IMR-90 (cell line): ENCODE measurements at regions not wholly inside any gene's neighbourhood (a gene's known extent, or its start where the extent isn't known, plus 50 kb on each side); places are given as distances from the start of the nearest gene placed in this dataset.

Source experiments
- ATAC-seq: fragments of 200-7000 bp; cut with Tn5 transposase; 2 replicates; pipeline ENCODE4 v1.9.1; 2020; ENCODE audit warnings: low read depth, mild to moderate bottlenecking, moderate library complexity
- BruUV-seq: library from RNA; stranded (reverse); fragments of 400-500 nt; replicated peaks from 2 replicates; lab custom pipeline; 2021; lab: Mats Ljungman, UMichigan
- CTCF ChIA-PET: fragments of 300-600 bp; formaldehyde crosslinking; extraction: SDS; loops from one replicate; lab custom pipeline; 2021; ENCODE audit warnings: antibody characterized with exemption; lab: Yijun Ruan, JAX
- POLR2A ChIA-PET: fragments of 300-600 bp; sonication (Branson Sonifier 250); formaldehyde crosslinking; loops from one replicate; lab custom pipeline; 2022; ENCODE audit warnings: antibody characterized with exemption; ENCODE audit not compliant: unreplicated experiment; lab: Charles Lee
- DNase-seq: peaks from one replicate; pipeline ENCODE4 v3.0.0; 2013
- H2AFZ ChIP-seq: replicated peaks from 2 replicates; pipeline ENCODE3; 2013; ENCODE audit warnings: low read length, mild to moderate bottlenecking; ENCODE audit not compliant: poor library complexity
- H2AK5ac ChIP-seq: 2 replicates; pipeline ENCODE4 v1.6.1; 2013; ENCODE audit warnings: low read depth, low read length, inconsistent platforms
- H2AK9ac ChIP-seq: replicated peaks from 2 replicates; pipeline ENCODE3; 2013; ENCODE audit warnings: mild to moderate bottlenecking, low read depth, low read length, moderate library complexity; ENCODE audit not compliant: poor library complexity
- H2BK120ac ChIP-seq: 2 replicates; pipeline ENCODE4 v1.6.1; 2013; ENCODE audit warnings: low read depth, low read length, inconsistent platforms
- H2BK15ac ChIP-seq: 3 replicates; pipeline ENCODE4 v1.6.1; 2013; ENCODE audit warnings: low read depth, low read length, inconsistent platforms
- H2BK20ac ChIP-seq: 2 replicates; pipeline ENCODE4 v1.6.1; 2013; ENCODE audit warnings: low read depth, mild to moderate bottlenecking, inconsistent platforms, low read length, moderate library complexity
- H2BK5ac ChIP-seq: 2 replicates; pipeline ENCODE4 v1.6.1; 2013; ENCODE audit warnings: mild to moderate bottlenecking, low read depth, low read length, inconsistent platforms; ENCODE audit not compliant: poor library complexity, severe bottlenecking
- H3K14ac ChIP-seq: replicated peaks from 2 replicates; pipeline ENCODE4 v1.6.1; 2013; ENCODE audit warnings: low read depth, low read length, inconsistent platforms
- H3K18ac ChIP-seq: 2 replicates; pipeline ENCODE4 v1.6.1; 2013; ENCODE audit warnings: low read depth, low read length, control low read depth
- H3K23ac ChIP-seq: 2 replicates; pipeline ENCODE4 v1.6.1; 2013; ENCODE audit warnings: low read depth, low read length, inconsistent platforms
- H3K27ac ChIP-seq: 2 replicates; pipeline ENCODE4 v1.5.1; 2013; ENCODE audit warnings: mild to moderate bottlenecking, control low read depth, low read length; ENCODE audit not compliant: insufficient read depth
- H3K27me3 ChIP-seq: 2 replicates; pipeline ENCODE4 v1.6.1; 2013; ENCODE audit warnings: low read length; ENCODE audit not compliant: control insufficient read depth, insufficient read depth
- H3K36me3 ChIP-seq: 2 replicates; pipeline ENCODE4 v1.6.1; 2013; ENCODE audit warnings: low read length, mixed read lengths; ENCODE audit not compliant: control insufficient read depth, insufficient read depth
- H3K4ac ChIP-seq: 2 replicates; pipeline ENCODE4 v1.6.1; 2013; ENCODE audit warnings: low read depth, low read length, inconsistent platforms
- H3K4me1 ChIP-seq: 2 replicates; pipeline ENCODE4 v1.6.1; 2013; ENCODE audit warnings: low read length, mixed read lengths; ENCODE audit not compliant: control insufficient read depth, insufficient read depth
- H3K4me2 ChIP-seq: 2 replicates; pipeline ENCODE4 v1.6.1; 2013; ENCODE audit warnings: low read depth, mild to moderate bottlenecking, control low read depth, low read length, moderate library complexity
- H3K4me3 ChIP-seq: 2 replicates; pipeline ENCODE4 v1.5.1; 2013; ENCODE audit warnings: low read depth, mild to moderate bottlenecking, control low read depth, low read length, moderate library complexity; ENCODE audit not compliant: insufficient read depth
- H3K56ac ChIP-seq: 2 replicates; pipeline ENCODE4 v1.6.1; 2013; ENCODE audit warnings: low read length, inconsistent platforms; ENCODE audit not compliant: insufficient read depth; ENCODE audit errors: extremely low read depth
- H3K79me1 ChIP-seq, 2 experiments: 2 replicates each; pipeline ENCODE4 v1.6.1; 2013; ENCODE audit warnings: low read length in 2 of 2, inconsistent platforms in 1 of 2, low read depth in 1 of 2
- H3K9ac ChIP-seq: 2 replicates; pipeline ENCODE4 v1.6.1; 2013; ENCODE audit warnings: low read depth, low read length, control low read depth
- H3K9me1 ChIP-seq: 2 replicates; pipeline ENCODE4 v1.6.1; 2013; ENCODE audit warnings: low read length, inconsistent platforms; ENCODE audit not compliant: insufficient read depth
- H3K9me3 ChIP-seq: 2 replicates; pipeline ENCODE4 v1.6.1; 2013; ENCODE audit warnings: low read length; ENCODE audit not compliant: control insufficient read depth, insufficient read depth
- H4K20me1 ChIP-seq: 2 replicates; pipeline ENCODE4 v1.6.1; 2013; ENCODE audit warnings: low read length, inconsistent platforms; ENCODE audit not compliant: insufficient read depth
- H4K5ac ChIP-seq: 2 replicates; pipeline ENCODE4 v1.6.1; 2013; ENCODE audit warnings: mild to moderate bottlenecking, low read depth, low read length, control low read depth
- H4K8ac ChIP-seq, 2 experiments: 2 replicates each; pipeline ENCODE4 v1.6.1; 2013; ENCODE audit warnings: low read depth in 2 of 2, low read length in 2 of 2, control low read depth in 1 of 2, inconsistent platforms in 1 of 2
- H4K91ac ChIP-seq: 2 replicates; pipeline ENCODE4 v1.6.1; 2013; ENCODE audit warnings: low read depth, low read length, inconsistent platforms; ENCODE audit not compliant: insufficient read depth
- CEBPB ChIP-seq: IDR thresholded peaks from 2 replicates; pipeline ENCODE4 v1.6.1; 2012; ENCODE audit warnings: low read depth, low read length, improper control_type of control experiment
- CHD1 ChIP-seq: IDR thresholded peaks from 2 replicates; pipeline ENCODE4 v1.6.1; 2012; ENCODE audit warnings: low read depth, low read length, improper control_type of control experiment
- FOS ChIP-seq: fragments of 150-350 bp; IDR thresholded peaks from 2 replicates; pipeline ENCODE4 v1.6.1; 2016; ENCODE audit warnings: low read depth, low read length
- MAFK ChIP-seq: IDR thresholded peaks from 2 replicates; pipeline ENCODE4 v1.6.1; 2012; ENCODE audit warnings: low read depth, low read length, improper control_type of control experiment
- MXI1 ChIP-seq: IDR thresholded peaks from 2 replicates; pipeline ENCODE4 v1.6.1; 2012; ENCODE audit warnings: low read depth, mild to moderate bottlenecking, low read length, moderate library complexity, borderline replicate concordance
- NFE2L2 ChIP-seq: fragments of 150-350 bp; IDR thresholded peaks from 2 replicates; pipeline ENCODE4 v1.6.1; 2016; ENCODE audit warnings: low read depth, mild to moderate bottlenecking, low read length
- RAD21 ChIP-seq: IDR thresholded peaks from 2 replicates; pipeline ENCODE4 v1.6.1; 2012; ENCODE audit warnings: low read length, improper control_type of control experiment
- RFX5 ChIP-seq: IDR thresholded peaks from 2 replicates; pipeline ENCODE4 v1.8.0; 2012; ENCODE audit warnings: low read depth, mild to moderate bottlenecking, low read length, moderate library complexity
- SMC3 ChIP-seq: fragments of 150-350 bp; IDR thresholded peaks from 2 replicates; pipeline ENCODE4 v1.6.1; 2016; ENCODE audit warnings: low read depth, mild to moderate bottlenecking, antibody characterized with exemption, low read length, moderate library complexity
- USF2 ChIP-seq: fragments of 150-350 bp; IDR thresholded peaks from 2 replicates; pipeline ENCODE4 v1.6.1; 2017; ENCODE audit warnings: mild to moderate bottlenecking, antibody characterized with exemption, low read length, low read depth
- WGBS, 2 experiments: methylation state at CpG; one replicate each; pipeline versions ENCODE4 v1.1.5 to v1.1.7; 2013; ENCODE audit warnings: missing lambda C conversion rate in 2 of 2; ENCODE audit not compliant: insufficient read length in 1 of 2; ENCODE audit errors: extremely low coverage in 2 of 2; 5-methylcytosine and 5-hydroxymethylcytosine counted together
- dilution Hi-C: fragments of 300-500 bp; cut with HindIII; formaldehyde crosslinking; loops from one replicate; pipeline ENCODE4 v1.14.3; 2018; ENCODE audit warnings: low sequenced_read_pairs; ENCODE audit not compliant: unreplicated experiment
- in situ Hi-C: fragments of 300-500 bp; cut with MboI; formaldehyde crosslinking; loops from 3 replicates; pipeline ENCODE4 v1.14.3; 2019; ENCODE audit warnings: low sequenced_read_pairs, inconsistent platforms, mixed read lengths
- intact Hi-C: fragments of 100-400 bp; cut with micrococcal nuclease; formaldehyde crosslinking; loops from 2 replicates; pipeline ENCODE4 v1.10.0; 2022
- TF ChIP-seq, protein P1 (sequence below): conservative IDR thresholded peaks from 2 replicates; pipeline ENCODE4 v1.5.1; 2012; ENCODE audit warnings: mild to moderate bottlenecking, low read depth, low read length, improper control_type of control experiment

- no peak for TF ChIP-seq NFE2L2
Observed at GRCh38 chr5:53424686-53425615, 55.5 kb upstream of the FST start (continued).

DNA sequence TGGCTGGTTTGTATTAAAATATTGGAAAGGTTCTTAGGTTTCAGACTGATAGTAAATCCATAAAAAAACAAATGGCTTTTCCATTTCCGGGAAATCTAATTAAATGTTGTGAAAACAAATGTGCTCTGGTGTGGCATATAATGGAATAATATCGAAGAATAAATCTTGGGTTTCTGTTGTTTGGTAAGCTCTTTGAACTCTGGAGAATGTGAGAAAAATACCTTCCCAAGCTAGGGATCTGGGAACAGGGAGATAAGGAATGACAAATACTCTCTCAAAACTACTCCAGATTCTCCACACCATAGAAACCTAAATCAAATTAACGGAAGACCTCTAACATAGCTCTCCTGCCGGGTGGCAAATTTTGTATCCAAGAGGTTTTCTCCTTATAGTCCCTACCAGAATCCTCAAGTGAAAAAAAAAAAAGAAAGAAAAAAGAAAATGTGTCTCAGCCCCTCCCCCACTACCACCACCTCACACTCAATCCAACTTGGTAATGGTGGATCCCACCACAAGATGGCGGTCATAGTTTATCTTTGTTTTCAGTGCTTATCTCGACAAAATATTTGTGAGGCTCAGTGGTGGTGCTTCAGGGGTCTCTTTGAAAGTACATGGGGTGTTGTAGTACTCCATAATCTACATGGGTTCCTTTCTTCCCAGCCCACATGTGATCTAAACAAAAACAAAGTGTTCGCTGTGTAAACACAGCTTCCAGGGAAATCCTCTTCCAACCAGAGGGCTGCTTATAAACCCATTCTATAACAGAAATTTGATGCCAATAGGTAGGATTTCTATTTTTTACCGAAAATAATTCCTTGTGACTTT is 54.5 kb upstream of the FST start:
- intact Hi-C loops = no loop called here
- H3K9me1 ChIP-seq = peaks cover 16% of the 10 kb centered on the region; the same call in 1 of the 2 replicates
- no peak for DNase-seq
- H3K23ac ChIP-seq = no peak overlapping the region
- H2AK9ac ChIP-seq = no peak overlapping the region
- H2BK5ac ChIP-seq = peak overlapping the region; percentile 86
- H3K4me3 ChIP-seq = no peak overlapping the region
- WGBS, 2 experiments = no CpG with 5 or more reads among the region's 8 CpGs
- ChIA-PET CTCF (no interaction called here), POLR2A (no interaction called here)
- peak overlapping the region; percentile 36 to 87; a peak in 3 of 4 replicates for H4K8ac ChIP-seq
- H4K5ac ChIP-seq = peak overlapping the region; percentile 82
- no peak overlapping the region for H3K14ac ChIP-seq
- H2AK5ac ChIP-seq = peak overlapping the region; percentile 68; the same call in 1 of the 2 replicates
- in situ Hi-C loops = no loop called here
- H2BK20ac ChIP-seq = peak overlapping the region; percentile 91
- H2BK120ac ChIP-seq = peak overlapping the region; percentile 94
- H2BK15ac ChIP-seq = peak overlapping the region; percentile 92
- BruUV-seq = no TSS peak
- no peaks in the 10 kb centered on the region for H3K36me3 ChIP-seq
- no peaks in the 10 kb centered on the region for H3K27me3 ChIP-seq
- ATAC-seq = no peak
- peak overlapping the region; percentile 70 for H4K91ac ChIP-seq
- H3K79me1 ChIP-seq = peaks cover 0 to 13% of the 10 kb centered on the region in 2 experiments; a peak in 2 of 4 replicates
- H3K9me3 ChIP-seq = no peaks in the 10 kb centered on the region
- no peak overlapping the region for H2AFZ ChIP-seq
- peak overlapping the region; percentile 73; the same call in 1 of the 2 replicates for H3K4ac ChIP-seq
- H3K4me1 ChIP-seq = peaks cover 23% of the 10 kb centered on the region
- dilution Hi-C loops = no loop called here
- no peaks in the 10 kb centered on the region for H4K20me1 ChIP-seq
- H3K27ac ChIP-seq = no peak overlapping the region; the same call in 1 of the 2 replicates
- no peak overlapping the region for H3K56ac ChIP-seq
- H3K4me2 ChIP-seq = no peak overlapping the region
- H3K9ac ChIP-seq = no peak overlapping the region
- peak overlapping the region; percentile 88 for H3K18ac ChIP-seq
- peak; percentile 20; the same call in 1 of the 2 replicates for TF ChIP-seq RAD21
- no peak for TF ChIP-seq RFX5
- peak; percentile 21; the same call in 1 of the 2 replicates for TF ChIP-seq SMC3
- no peak for TF ChIP-seq USF2
- no peak for TF ChIP-seq NFE2L2
- TF ChIP-seq FOS = no peak
- no peak for TF ChIP-seq MXI1
- TF ChIP-seq CHD1 = no peak
- no peak for TF ChIP-seq CEBPB
- no peak for TF ChIP-seq MAFK
- TF ChIP-seq, protein P1, sequence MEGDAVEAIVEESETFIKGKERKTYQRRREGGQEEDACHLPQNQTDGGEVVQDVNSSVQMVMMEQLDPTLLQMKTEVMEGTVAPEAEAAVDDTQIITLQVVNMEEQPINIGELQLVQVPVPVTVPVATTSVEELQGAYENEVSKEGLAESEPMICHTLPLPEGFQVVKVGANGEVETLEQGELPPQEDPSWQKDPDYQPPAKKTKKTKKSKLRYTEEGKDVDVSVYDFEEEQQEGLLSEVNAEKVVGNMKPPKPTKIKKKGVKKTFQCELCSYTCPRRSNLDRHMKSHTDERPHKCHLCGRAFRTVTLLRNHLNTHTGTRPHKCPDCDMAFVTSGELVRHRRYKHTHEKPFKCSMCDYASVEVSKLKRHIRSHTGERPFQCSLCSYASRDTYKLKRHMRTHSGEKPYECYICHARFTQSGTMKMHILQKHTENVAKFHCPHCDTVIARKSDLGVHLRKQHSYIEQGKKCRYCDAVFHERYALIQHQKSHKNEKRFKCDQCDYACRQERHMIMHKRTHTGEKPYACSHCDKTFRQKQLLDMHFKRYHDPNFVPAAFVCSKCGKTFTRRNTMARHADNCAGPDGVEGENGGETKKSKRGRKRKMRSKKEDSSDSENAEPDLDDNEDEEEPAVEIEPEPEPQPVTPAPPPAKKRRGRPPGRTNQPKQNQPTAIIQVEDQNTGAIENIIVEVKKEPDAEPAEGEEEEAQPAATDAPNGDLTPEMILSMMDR = peak; percentile 30; the same call in 1 of the 2 replicates
